Endothelial cell of umbilical vein (primary cell): ENCODE measurements at regions not wholly inside any gene's neighbourhood (a gene's known extent, or its start where the extent isn't known, plus 50 kb on each side); places are given as distances from the start of the nearest gene placed in this dataset.

Experiments used
- BruUV-seq: library from RNA; stranded (reverse); fragments of 400-500 nt; replicated peaks from 2 replicates; lab custom pipeline; 2021; lab: Mats Ljungman, UMichigan
- CTCF ChIA-PET: fragments of 300-600, 350-600 bp; sonication (Branson Sonifier 250); formaldehyde crosslinking; loops from one replicate; lab custom pipeline; 2021; ENCODE audit warnings: antibody characterized with exemption, inconsistent platforms; lab: Charles Lee
- POLR2A ChIA-PET: fragments of 300-600, 350-600 bp; sonication (Branson Sonifier 250); formaldehyde crosslinking; loops from one replicate; lab custom pipeline; 2021; ENCODE audit warnings: antibody characterized with exemption, inconsistent platforms; lab: Charles Lee
- DNase-seq: peaks from one replicate; pipeline ENCODE4 v3.0.0-alpha.2; 2011; ENCODE audit warnings: low read depth, low spot score
- FAIRE-seq: peaks from 2 replicates; lab custom pipeline; 2011; peaks lifted over from hg19 to GRCh38; lab: Jason Lieb, UNC
- H2AFZ ChIP-seq: 2 replicates; pipeline ENCODE4 v1.6.0; 2012; ENCODE audit warnings: low read depth, low read length, control low read depth, inconsistent platforms
- H3K27ac ChIP-seq: 2 replicates; pipeline ENCODE4 v1.5.1; 2011; ENCODE audit warnings: low read depth, mild to moderate bottlenecking, control low read depth, low read length, moderate library complexity; ENCODE audit not compliant: insufficient read depth
- H3K27me3 ChIP-seq, 2 experiments: 2 replicates each; pipeline versions ENCODE4 v1.6.0 to v1.6.1; 2011; ENCODE audit warnings: low read length in 2 of 2, mixed read lengths in 1 of 2; ENCODE audit not compliant: control insufficient read depth in 2 of 2, insufficient read depth in 2 of 2
- H3K36me3 ChIP-seq, 2 experiments: 2 replicates in 1 of 2; 3 replicates in 1 of 2; pipeline ENCODE4 v1.5.1; 2011; ENCODE audit warnings: low read length in 2 of 2, mild to moderate bottlenecking in 1 of 2, moderate library complexity in 1 of 2; ENCODE audit not compliant: control insufficient read depth in 2 of 2, insufficient read depth in 2 of 2; ENCODE audit errors: extremely low read depth in 1 of 2
- H3K4me1 ChIP-seq: 3 replicates; pipeline ENCODE4 v1.5.1; 2011; ENCODE audit warnings: mild to moderate bottlenecking, low read length; ENCODE audit not compliant: control insufficient read depth, insufficient read depth; ENCODE audit errors: extremely low read depth
- H3K4me2 ChIP-seq: 2 replicates; pipeline ENCODE4 v1.6.1; 2011; ENCODE audit warnings: low read length, control low read depth, mixed read lengths; ENCODE audit not compliant: insufficient read depth
- H3K4me3 ChIP-seq, 3 experiments: fragments of 200-600 bp in 1 of 3; sonication (generic), shearing (Covaris generic) in 1 of 3; replicated peaks in 1 of 3; 2 replicates each; pipeline ENCODE4 v1.5.1; 2011 to 2016; ENCODE audit warnings: control low read depth in 3 of 3, low read length in 3 of 3, mild to moderate bottlenecking in 2 of 3, inconsistent platforms in 1 of 3, low read depth in 1 of 3, moderate library complexity in 1 of 3; ENCODE audit not compliant: insufficient read depth in 1 of 3
- H3K79me2 ChIP-seq: 2 replicates; pipeline ENCODE4 v1.6.0; 2012; ENCODE audit warnings: low read length, inconsistent platforms; ENCODE audit not compliant: control insufficient read depth, insufficient read depth
- H3K9ac ChIP-seq: replicated peaks from 2 replicates; pipeline ENCODE3; 2011; ENCODE audit warnings: low read length, control low read depth; ENCODE audit not compliant: insufficient read depth; ENCODE audit errors: extremely low read depth
- H3K9me1 ChIP-seq: replicated peaks from 3 replicates; pipeline ENCODE4 v1.6.0; 2011; ENCODE audit warnings: mild to moderate bottlenecking, low read length; ENCODE audit not compliant: control insufficient read depth, insufficient read depth; ENCODE audit errors: extremely low read depth
- H3K9me3 ChIP-seq: replicated peaks from 2 replicates; pipeline ENCODE4 v1.5.1; 2012; ENCODE audit warnings: low read length, inconsistent platforms; ENCODE audit not compliant: control insufficient read depth, insufficient read depth
- H4K20me1 ChIP-seq: replicated peaks from 2 replicates; pipeline ENCODE3; 2011; ENCODE audit warnings: mild to moderate bottlenecking, low read length; ENCODE audit not compliant: control insufficient read depth, insufficient read depth; ENCODE audit errors: extremely low read depth
- CTCF ChIP-seq, 2 donors: IDR thresholded peaks; 1 replicate in 1 of 2; 2 replicates in 1 of 2; pipeline ENCODE4 v1.5.1; 2011; ENCODE audit warnings: low read length in 2 of 2, mild to moderate bottlenecking in 2 of 2, moderate library complexity in 2 of 2, control low read depth in 1 of 2, inconsistent platforms in 1 of 2, low read depth in 1 of 2; ENCODE audit not compliant: insufficient read depth in 1 of 2; ENCODE audit errors: extremely low read depth in 1 of 2
- EZH2 ChIP-seq: IDR thresholded peaks from 2 replicates; pipeline ENCODE4 v1.6.1; 2012; ENCODE audit warnings: borderline replicate concordance, low read depth, mild to moderate bottlenecking, moderate library complexity, low read length, inconsistent platforms; ENCODE audit not compliant: severe bottlenecking
- FOS ChIP-seq: IDR thresholded peaks from 2 replicates; pipeline ENCODE4 v1.6.1; 2011; ENCODE audit warnings: mild to moderate bottlenecking, low read length, moderate library complexity, borderline replicate concordance; ENCODE audit not compliant: insufficient read depth
- GATA2 ChIP-seq: IDR thresholded peaks from 2 replicates; pipeline ENCODE4 v1.7.0; 2011; ENCODE audit warnings: low read depth, mild to moderate bottlenecking, moderate library complexity, mixed read lengths, low read length; ENCODE audit not compliant: insufficient read length, insufficient read depth
- JUN ChIP-seq: IDR thresholded peaks from 2 replicates; pipeline ENCODE4 v1.6.1; 2011; ENCODE audit warnings: borderline replicate concordance, low read depth; ENCODE audit not compliant: insufficient read length, insufficient read depth
- MAX ChIP-seq: IDR thresholded peaks from 2 replicates; pipeline ENCODE4 v1.6.1; 2011; ENCODE audit not compliant: insufficient read depth, insufficient read length
- MYC ChIP-seq: IDR thresholded peaks from one replicate; pipeline ENCODE4 v1.6.1; 2011; ENCODE audit warnings: mild to moderate bottlenecking, low read depth, low read length
- POLR2A ChIP-seq: IDR thresholded peaks from 2 replicates; pipeline ENCODE4 v1.6.1; 2012; ENCODE audit warnings: low read depth, mild to moderate bottlenecking, control low read depth, low read length
- POLR2AphosphoS5 ChIP-seq: IDR thresholded peaks from 2 replicates; pipeline ENCODE4 v1.6.1; 2012; ENCODE audit warnings: low read depth, mild to moderate bottlenecking, control low read depth, low read length, moderate library complexity; ENCODE audit not compliant: insufficient read depth
- dilution Hi-C: fragments of 300-500 bp; cut with MboI; formaldehyde crosslinking; loops from one replicate; pipeline ENCODE4 v1.15.0; 2019; ENCODE audit warnings: low sequenced_read_pairs; ENCODE audit not compliant: extremely low pct_ligation_motif_present
- intact Hi-C: fragments of 100-400 bp; cut with micrococcal nuclease; formaldehyde crosslinking; loops from one replicate; pipeline ENCODE4 v1.10.0; 2022

- Histone ChIP-seq H3K9me3 (peaks cover 2% of the 10 kb centered on the region), H2AFZ (no peak overlapping the region), H3K27me3 (no peaks in the 10 kb centered on the region), H3K4me2 (no peak overlapping the region), H3K36me3 (no peaks in the 10 kb centered on the region), H4K20me1 (no peaks in the 10 kb centered on the region), H3K79me2 (no peaks in the 10 kb centered on the region), H3K9me1 (no peaks in the 10 kb centered on the region), H3K9ac (no peak overlapping the region), H3K4me3 (no peak overlapping the region), H3K4me1 (no peaks in the 10 kb centered on the region), H3K27ac (no peak overlapping the region)
- intact Hi-C loops (no loop called here), dilution Hi-C loops (no loop called here)
- POLR2A ChIA-PET = no interaction called here
- TF ChIP-seq CTCF (IDR thresholded peaks at IDR 0.05; ENCODE audit: extremely low read depth in 1 of 2, insufficient read depth in 1 of 2, low read depth in 1 of 2, low read length in 2 of 2) (no peak), POLR2AphosphoS5 (no peak), MYC (no peak), FOS (no peak), JUN (no peak), MAX (no peak), POLR2A (no peak), EZH2 (no peak), GATA2 (no peak)
- DNase-seq = no peak
- BruUV-seq = no TSS peak
- CTCF ChIA-PET = no interaction called here
- FAIRE-seq = no peak
Observed at GRCh38 chr9:102403514-102403913, 591.6 kb upstream of the CYLC2 start.
